ENCODE measurements at regions not wholly inside any gene's neighbourhood (a gene's known extent, or its start where the extent isn't known, plus 50 kb on each side); places are given as distances from the start of the nearest gene placed in this dataset.

- no peak for DNase-seq
These were observed 198.7 kb upstream of the ZNF507 start for GRCh38 chr19:32146664-32147063.

- DNase-seq = no peak
These were observed 194.8 kb upstream of the ZNF507 start for GRCh38 chr19:32150605-32151004.

- DNase-seq = no peak
These were observed 191.0 kb upstream of the ZNF507 start for GRCh38 chr19:32154418-32154817.

- DNase-seq = no peak
These were observed 180.9 kb upstream of the ZNF507 start for GRCh38 chr19:32164384-32164992.

- DNase-seq = no peak
These were observed 180.3 kb upstream of the ZNF507 start for GRCh38 chr19:32165141-32165540.

GRCh38 chr19:32165750-32166149 lies 179.7 kb upstream of the ZNF507 start:
- DNase-seq = no peak

- DNase-seq = no peak
These were observed 179.2 kb upstream of the ZNF507 start for GRCh38 chr19:32166238-32166637.

- DNase-seq = no peak
These were observed 177.3 kb upstream of the ZNF507 start for GRCh38 chr19:32168111-32168510.

GRCh38 chr19:32168606-32169005 lies 176.8 kb upstream of the ZNF507 start:
- no peak for DNase-seq

- DNase-seq = no peak
These were observed 173.7 kb upstream of the ZNF507 start for GRCh38 chr19:32171719-32172151.

- no peak for DNase-seq
These were observed 172.7 kb upstream of the ZNF507 start for GRCh38 chr19:32172566-32173160.

- no peak for DNase-seq
These were observed 171.6 kb upstream of the ZNF507 start for GRCh38 chr19:32173836-32174235.

- no peak for DNase-seq
These were observed 170.9 kb upstream of the ZNF507 start for GRCh38 chr19:32174386-32175113.

- DNase-seq = no peak
These were observed 168.8 kb upstream of the ZNF507 start for GRCh38 chr19:32176591-32176990.

GRCh38 chr19:32177686-32178085 lies 167.7 kb upstream of the ZNF507 start:
- no peak for DNase-seq

- DNase-seq = no peak
These were observed 167.0 kb upstream of the ZNF507 start for GRCh38 chr19:32178401-32178800.

GRCh38 chr19:32178956-32179355 lies 166.5 kb upstream of the ZNF507 start:
- DNase-seq = no peak

GRCh38 chr19:32181216-32181920 lies 164.0 kb upstream of the ZNF507 start:
- DNase-seq = no peak

GRCh38 chr19:32186542-32187330 lies 158.7 kb upstream of the ZNF507 start:
- no peak for DNase-seq

- no peak for DNase-seq
These were observed 156.5 kb upstream of the ZNF507 start for GRCh38 chr19:32188921-32189320.

- no peak for DNase-seq
These were observed 155.3 kb upstream of the ZNF507 start for GRCh38 chr19:32189956-32190706.

GRCh38 chr19:32191921-32192320 lies 153.5 kb upstream of the ZNF507 start:
- DNase-seq = no peak

Data from fibroblast of upper back skin (primary cell).